DMS 273 treated with DMSO at 0.1 percent for 48 hours (cell line): ENCODE measurements at regions not wholly inside any gene's neighbourhood (a gene's known extent, or its start where the extent isn't known, plus 50 kb on each side); places are given as distances from the start of the nearest gene placed in this dataset.

ENCODE experiments used
- DNase-seq: peaks from one replicate; lab custom pipeline; 2025; lab: John Stamatoyannopoulos, UW

- peak; percentile 39 for DNase-seq
Measured at GRCh38 chr9:14517154-14517906, 175.9 kb downstream of the ZDHHC21 start.

GRCh38 chr9:14516656-14517055 lies 176.6 kb downstream of the ZDHHC21 start:
- DNase-seq, result no peak

- DNase-seq, result peak; percentile 20
Measured at GRCh38 chr9:14515571-14516198, 177.5 kb downstream of the ZDHHC21 start.

- no peak for DNase-seq
Measured at GRCh38 chr9:14515049-14515448, 178.2 kb downstream of the ZDHHC21 start.

GRCh38 chr9:14512942-14513341 lies 180.3 kb downstream of the ZDHHC21 start:
- DNase-seq, result no peak

- no peak for DNase-seq
Measured at GRCh38 chr9:14511452-14511851, 181.8 kb downstream of the ZDHHC21 start.

- DNase-seq, result no peak
Measured at GRCh38 chr9:14508884-14509283, 184.3 kb downstream of the ZDHHC21 start.

- DNase-seq, result no peak
Measured at GRCh38 chr9:14501366-14501765, 187.4 kb upstream of the NFIB start.

GRCh38 chr9:14500705-14501104 lies 186.8 kb upstream of the NFIB start:
- no peak for DNase-seq

- DNase-seq, result no peak
Measured at GRCh38 chr9:14499976-14500375, 186.0 kb upstream of the NFIB start.

- no peak for DNase-seq
Measured at GRCh38 chr9:14498824-14499223, 184.9 kb upstream of the NFIB start.

- DNase-seq, result no peak
Measured at GRCh38 chr9:14497476-14497875, 183.5 kb upstream of the NFIB start.

- DNase-seq, result no peak
Measured at GRCh38 chr9:14488421-14489190, 174.7 kb upstream of the NFIB start.

- no peak for DNase-seq
Measured at GRCh38 chr9:14487547-14488185, 173.7 kb upstream of the NFIB start.

GRCh38 chr9:14485366-14485765 lies 171.4 kb upstream of the NFIB start:
- no peak for DNase-seq

GRCh38 chr9:14482856-14483255 lies 168.9 kb upstream of the NFIB start:
- DNase-seq, result no peak

GRCh38 chr9:14480526-14480925 lies 166.6 kb upstream of the NFIB start:
- DNase-seq, result no peak

- DNase-seq, result no peak
Measured at GRCh38 chr9:14479163-14479560, 165.2 kb upstream of the NFIB start.

GRCh38 chr9:14478175-14479162 lies 164.5 kb upstream of the NFIB start:
- no peak for DNase-seq

- no peak for DNase-seq
Measured at GRCh38 chr9:14471041-14471440, 157.1 kb upstream of the NFIB start.

- no peak for DNase-seq
Measured at GRCh38 chr9:14467675-14468374, 153.9 kb upstream of the NFIB start.
